Breast epithelium (tissue), 3 donors: ENCODE measurements at regions not wholly inside any gene's neighbourhood (a gene's known extent, or its start where the extent isn't known, plus 50 kb on each side); places are given as distances from the start of the nearest gene placed in this dataset.

ENCODE experiments used
- POLR2A ChIP-seq: fragments of 450-650 bp; IDR thresholded peaks from one replicate; pipeline ENCODE4 v1.6.1; 2016; ENCODE audit warnings: antibody characterized with exemption, mild to moderate bottlenecking, moderate library complexity
- POLR2AphosphoS5 ChIP-seq, 3 donors: sonication (generic); formaldehyde crosslinking; IDR thresholded peaks; one replicate each; pipeline ENCODE4 v1.6.1; 2017; ENCODE audit warnings: antibody characterized with exemption in 3 of 3
- TF ChIP-seq, protein P1 (sequence below), 3 donors: fragments of 450-650 bp; IDR thresholded peaks; one replicate each; pipeline ENCODE4 v1.5.1; 2016 to 2017; ENCODE audit warnings: antibody characterized with exemption in 3 of 3, mild to moderate bottlenecking in 3 of 3, moderate library complexity in 3 of 3

DNA sequence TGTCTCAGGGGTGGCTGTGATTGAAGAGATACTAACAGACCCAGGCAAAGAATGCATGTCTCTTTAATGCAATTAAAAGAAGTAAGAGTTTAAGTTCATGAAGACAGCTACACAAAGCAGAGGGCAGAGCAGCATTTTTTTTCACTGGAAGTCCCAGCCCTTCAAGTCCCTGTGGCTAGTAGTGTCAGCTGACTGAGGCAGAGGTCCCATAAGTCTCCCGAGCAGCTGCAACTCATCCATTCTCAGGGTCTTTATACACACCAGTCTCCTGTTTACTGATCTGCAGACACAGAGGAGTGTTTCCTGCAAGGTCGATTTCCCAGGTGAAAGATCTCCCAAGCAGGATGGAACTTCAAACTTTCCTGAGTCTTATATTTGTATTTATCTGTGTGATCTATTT, 169.4 kb upstream of the GLRA1 start:
- TF ChIP-seq, protein P1, sequence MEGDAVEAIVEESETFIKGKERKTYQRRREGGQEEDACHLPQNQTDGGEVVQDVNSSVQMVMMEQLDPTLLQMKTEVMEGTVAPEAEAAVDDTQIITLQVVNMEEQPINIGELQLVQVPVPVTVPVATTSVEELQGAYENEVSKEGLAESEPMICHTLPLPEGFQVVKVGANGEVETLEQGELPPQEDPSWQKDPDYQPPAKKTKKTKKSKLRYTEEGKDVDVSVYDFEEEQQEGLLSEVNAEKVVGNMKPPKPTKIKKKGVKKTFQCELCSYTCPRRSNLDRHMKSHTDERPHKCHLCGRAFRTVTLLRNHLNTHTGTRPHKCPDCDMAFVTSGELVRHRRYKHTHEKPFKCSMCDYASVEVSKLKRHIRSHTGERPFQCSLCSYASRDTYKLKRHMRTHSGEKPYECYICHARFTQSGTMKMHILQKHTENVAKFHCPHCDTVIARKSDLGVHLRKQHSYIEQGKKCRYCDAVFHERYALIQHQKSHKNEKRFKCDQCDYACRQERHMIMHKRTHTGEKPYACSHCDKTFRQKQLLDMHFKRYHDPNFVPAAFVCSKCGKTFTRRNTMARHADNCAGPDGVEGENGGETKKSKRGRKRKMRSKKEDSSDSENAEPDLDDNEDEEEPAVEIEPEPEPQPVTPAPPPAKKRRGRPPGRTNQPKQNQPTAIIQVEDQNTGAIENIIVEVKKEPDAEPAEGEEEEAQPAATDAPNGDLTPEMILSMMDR (IDR thresholded peaks at IDR 0.05), result no peak
- TF ChIP-seq POLR2AphosphoS5 (IDR thresholded peaks at IDR 0.05), result no peak
- TF ChIP-seq POLR2A, result no peak
